Ovary (tissue), 3 donors: ENCODE measurements at regions not wholly inside any gene's neighbourhood (a gene's known extent, or its start where the extent isn't known, plus 50 kb on each side); places are given as distances from the start of the nearest gene placed in this dataset.

ENCODE experiments used
- EP300 ChIP-seq: sonication (generic); formaldehyde crosslinking; IDR thresholded peaks from one replicate; pipeline ENCODE4 v1.6.1; 2017; ENCODE audit warnings: antibody characterized with exemption
- POLR2A ChIP-seq: fragments of 450-650 bp; IDR thresholded peaks from one replicate; pipeline ENCODE4 v1.6.1; 2017; ENCODE audit warnings: antibody characterized with exemption, mild to moderate bottlenecking, moderate library complexity
- TF ChIP-seq, protein P1 (sequence below), 3 donors: fragments of 450-650 bp in 2 of 3; fragments of 200-600 bp in 1 of 3; IDR thresholded peaks; one replicate each; pipeline versions ENCODE4 v1.5.1 to v1.8.0; 2016 to 2022; ENCODE audit warnings: antibody characterized with exemption in 3 of 3, mild to moderate bottlenecking in 1 of 3
- donor health status: DM: no; HTN: no; CAD: no.

DNA sequence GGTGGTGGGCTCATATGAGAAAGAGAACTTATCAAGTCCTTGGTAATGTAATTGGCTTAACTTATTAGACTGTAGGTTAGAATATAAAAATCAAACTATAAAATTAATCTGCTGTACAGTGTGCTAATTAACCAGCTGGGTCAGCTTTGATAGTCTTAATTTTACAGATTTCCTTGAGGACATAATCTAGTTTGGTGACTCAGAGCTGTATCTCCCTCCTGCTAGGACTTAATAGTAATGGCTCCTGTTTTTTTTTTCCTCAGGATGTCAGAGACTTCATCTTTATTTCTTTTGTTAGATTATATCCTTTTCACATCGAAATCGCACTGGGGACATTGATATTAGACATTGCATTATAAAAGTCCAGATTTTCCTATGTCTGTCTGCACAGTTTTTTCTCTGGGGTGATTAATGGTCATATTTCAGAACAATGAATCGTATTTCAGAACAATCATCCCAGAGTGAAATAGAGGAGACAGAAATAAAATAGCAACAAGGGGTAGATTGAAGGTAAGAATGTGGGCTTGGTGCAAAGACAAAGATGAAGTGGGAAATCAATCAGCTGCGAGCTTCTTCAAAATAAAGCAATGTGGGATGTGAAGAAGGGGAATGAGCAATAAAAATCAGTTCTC is 346.4 kb upstream of the RIOK2 start:
- TF ChIP-seq, protein P1, sequence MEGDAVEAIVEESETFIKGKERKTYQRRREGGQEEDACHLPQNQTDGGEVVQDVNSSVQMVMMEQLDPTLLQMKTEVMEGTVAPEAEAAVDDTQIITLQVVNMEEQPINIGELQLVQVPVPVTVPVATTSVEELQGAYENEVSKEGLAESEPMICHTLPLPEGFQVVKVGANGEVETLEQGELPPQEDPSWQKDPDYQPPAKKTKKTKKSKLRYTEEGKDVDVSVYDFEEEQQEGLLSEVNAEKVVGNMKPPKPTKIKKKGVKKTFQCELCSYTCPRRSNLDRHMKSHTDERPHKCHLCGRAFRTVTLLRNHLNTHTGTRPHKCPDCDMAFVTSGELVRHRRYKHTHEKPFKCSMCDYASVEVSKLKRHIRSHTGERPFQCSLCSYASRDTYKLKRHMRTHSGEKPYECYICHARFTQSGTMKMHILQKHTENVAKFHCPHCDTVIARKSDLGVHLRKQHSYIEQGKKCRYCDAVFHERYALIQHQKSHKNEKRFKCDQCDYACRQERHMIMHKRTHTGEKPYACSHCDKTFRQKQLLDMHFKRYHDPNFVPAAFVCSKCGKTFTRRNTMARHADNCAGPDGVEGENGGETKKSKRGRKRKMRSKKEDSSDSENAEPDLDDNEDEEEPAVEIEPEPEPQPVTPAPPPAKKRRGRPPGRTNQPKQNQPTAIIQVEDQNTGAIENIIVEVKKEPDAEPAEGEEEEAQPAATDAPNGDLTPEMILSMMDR (IDR thresholded peaks at IDR 0.05) = no peak
- TF ChIP-seq EP300 = no peak
- no peak for TF ChIP-seq POLR2A
